Stomach (tissue), 8 donors: ENCODE measurements at regions not wholly inside any gene's neighbourhood (a gene's known extent, or its start where the extent isn't known, plus 50 kb on each side); places are given as distances from the start of the nearest gene placed in this dataset.

Experiments used
- DNase-seq, 2 donors: peaks; one replicate each; pipeline versions ENCODE4 v3.0.0 to v3.0.0-alpha.2; 2013 to 2019
- H3K27ac ChIP-seq, 5 donors: fragments of 200-600 bp in 4 of 5; sonication (generic) in 4 of 5; one replicate each; pipeline ENCODE4 v1.5.1; 2013 to 2019; ENCODE audit warnings: mild to moderate bottlenecking in 1 of 5, moderate library complexity in 1 of 5
- H3K27me3 ChIP-seq, 3 donors: fragments of 200-600 bp; sonication (generic); one replicate each; pipeline ENCODE4 v1.5.1; 2017 to 2019; ENCODE audit warnings: mixed run types in 1 of 3
- H3K36me3 ChIP-seq, 4 donors: fragments of 200-600 bp; sonication (generic); 1 replicate in 3 of 4; 2 replicates in 1 of 4; pipeline ENCODE4 v1.5.1; 2016 to 2019
- H3K4me1 ChIP-seq, 4 donors: fragments of 200-600 bp; sonication (generic); one replicate each; pipeline ENCODE4 v1.5.1; 2016 to 2019
- H3K4me3 ChIP-seq, 4 donors: fragments of 200-600 bp; sonication (generic) in 3 of 4; one replicate each; pipeline ENCODE4 v1.5.1; 2016 to 2019; ENCODE audit warnings: mild to moderate bottlenecking in 1 of 4
- H3K9me3 ChIP-seq, 4 donors: fragments of 200-600 bp; sonication (generic); one replicate each; pipeline ENCODE4 v1.5.1; 2016 to 2019
- CTCF ChIP-seq, 7 experiments: fragments of 450-650 bp in 4 of 7; fragments of 200-600 bp in 3 of 7; sonication (generic) in 3 of 7; IDR thresholded peaks; one replicate each; pipeline ENCODE4 v1.5.1; 2016 to 2019; ENCODE audit warnings: antibody characterized with exemption in 7 of 7, control low read depth in 2 of 7, mild to moderate bottlenecking in 1 of 7
- EP300 ChIP-seq: sonication (generic); formaldehyde crosslinking; IDR thresholded peaks from one replicate; pipeline ENCODE4 v1.6.1; 2017; ENCODE audit warnings: antibody characterized with exemption
- POLR2A ChIP-seq, 4 donors: fragments of 450-650 bp; IDR thresholded peaks; one replicate each; pipeline ENCODE4 v1.6.1; 2016; ENCODE audit warnings: antibody characterized with exemption in 4 of 4, control low read depth in 2 of 4, mild to moderate bottlenecking in 1 of 4, moderate library complexity in 1 of 4
- POLR2AphosphoS5 ChIP-seq, 3 donors: sonication (generic); formaldehyde crosslinking; IDR thresholded peaks; one replicate each; pipeline ENCODE4 v1.6.1; 2016; ENCODE audit warnings: antibody characterized with exemption in 3 of 3
- WGBS, 5 donors: extraction: QIAGEN DNeasy Blood & Tissue Kit in 3 of 5; methylation state at CpG; one replicate each; pipeline versions ENCODE4 v1.1.5 to v1.1.7; 2013 to 2018; 5-methylcytosine and 5-hydroxymethylcytosine counted together
- intact Hi-C: fragments of 100-400 bp; cut with DNase I; formaldehyde crosslinking; loops from one replicate; pipeline ENCODE4 v1.15.1; 2023; ENCODE audit warnings: low total_unique reads
- donor health status: healthy with polysubstance abuse.
- donor health status: Bipolar disorder and iron deficiency.
- donor health status: healthy.

GRCh38 chr15:31267161-31268107, 59.2 kb upstream of the KLF13 start:
- H3K27ac ChIP-seq: peak overlapping the region in 4 of 5 donors; percentile 27 to 94 (median 81)

GRCh38 chr15:31268108-31268501, 58.5 kb upstream of the KLF13 start:
- peak in 1 of 2 donors; percentile 33 for DNase-seq
- no peaks in the 10 kb centered on the region for H3K27me3 ChIP-seq
- intact Hi-C loops: no loop called here
- TF ChIP-seq POLR2A (IDR thresholded peaks at IDR 0.05) (no peak), EP300 (no peak), POLR2AphosphoS5 (IDR thresholded peaks at IDR 0.05) (no peak), CTCF (IDR thresholded peaks at IDR 0.05) (no peak)
- no peak overlapping the region for H3K4me3 ChIP-seq
- 25 to 75% (median 54%) methylated on average over 2 of the region's 2 CpGs for WGBS, 5 donors
- H3K9me3 ChIP-seq: no peaks in the 10 kb centered on the region
- H3K4me1 ChIP-seq: peaks cover 32 to 70% (median 60%) of the 10 kb centered on the region in 4 donors
- no peaks in the 10 kb centered on the region for H3K36me3 ChIP-seq
- H3K27ac ChIP-seq: peak overlapping the region in 3 of 5 donors; percentile 16 to 94 (median 89)

More at GRCh38 chr15:31267161-31268107, 59.2 kb upstream of the KLF13 start:
- intact Hi-C loops: no loop called here
- H3K4me1 ChIP-seq: peaks cover 29 to 70% (median 53%) of the 10 kb centered on the region in 4 donors
- no peak for TF ChIP-seq POLR2A (IDR thresholded peaks at IDR 0.05)
- TF ChIP-seq CTCF (IDR thresholded peaks at IDR 0.05): no peak
- no peak for TF ChIP-seq EP300
- no peak for TF ChIP-seq POLR2AphosphoS5 (IDR thresholded peaks at IDR 0.05)
- peak in 1 of 2 donors; percentile 32 for DNase-seq
- H3K36me3 ChIP-seq: no peaks in the 10 kb centered on the region
- no peaks in the 10 kb centered on the region for H3K9me3 ChIP-seq
- 71 to 81% (median 75%) methylated on average over 18 to 20 of the region's 20 CpGs for WGBS, 5 donors
- H3K27me3 ChIP-seq: no peaks in the 10 kb centered on the region
- H3K4me3 ChIP-seq: no peak overlapping the region

- Histone ChIP-seq H3K27ac (no peak overlapping the region), H3K4me3 (no peak overlapping the region), H3K36me3 (no peaks in the 10 kb centered on the region), H3K9me3 (no peaks in the 10 kb centered on the region), H3K27me3 (no peaks in the 10 kb centered on the region), H3K4me1 (peaks cover 22 to 69% (median 57%) of the 10 kb centered on the region in 4 donors)
- WGBS, 5 donors: 89 to 93% (median 90%) methylated on average over 11 of the region's 11 CpGs
- intact Hi-C loops: no loop called here
- TF ChIP-seq POLR2A (IDR thresholded peaks at IDR 0.05): no peak
- no peak for TF ChIP-seq CTCF (IDR thresholded peaks at IDR 0.05)
- TF ChIP-seq POLR2AphosphoS5 (IDR thresholded peaks at IDR 0.05): no peak
- no peak for TF ChIP-seq EP300
- peak in 1 of 2 donors; percentile 8 for DNase-seq
These were observed 57.5 kb upstream of the KLF13 start for GRCh38 chr15:31268911-31269784.
